ENCODE measurements at regions not wholly inside any gene's neighbourhood (a gene's known extent, or its start where the extent isn't known, plus 50 kb on each side); places are given as distances from the start of the nearest gene placed in this dataset.

- TF ChIP-seq POLR2A (IDR thresholded peaks at IDR 0.05): no peak
- TF ChIP-seq, protein P1, sequence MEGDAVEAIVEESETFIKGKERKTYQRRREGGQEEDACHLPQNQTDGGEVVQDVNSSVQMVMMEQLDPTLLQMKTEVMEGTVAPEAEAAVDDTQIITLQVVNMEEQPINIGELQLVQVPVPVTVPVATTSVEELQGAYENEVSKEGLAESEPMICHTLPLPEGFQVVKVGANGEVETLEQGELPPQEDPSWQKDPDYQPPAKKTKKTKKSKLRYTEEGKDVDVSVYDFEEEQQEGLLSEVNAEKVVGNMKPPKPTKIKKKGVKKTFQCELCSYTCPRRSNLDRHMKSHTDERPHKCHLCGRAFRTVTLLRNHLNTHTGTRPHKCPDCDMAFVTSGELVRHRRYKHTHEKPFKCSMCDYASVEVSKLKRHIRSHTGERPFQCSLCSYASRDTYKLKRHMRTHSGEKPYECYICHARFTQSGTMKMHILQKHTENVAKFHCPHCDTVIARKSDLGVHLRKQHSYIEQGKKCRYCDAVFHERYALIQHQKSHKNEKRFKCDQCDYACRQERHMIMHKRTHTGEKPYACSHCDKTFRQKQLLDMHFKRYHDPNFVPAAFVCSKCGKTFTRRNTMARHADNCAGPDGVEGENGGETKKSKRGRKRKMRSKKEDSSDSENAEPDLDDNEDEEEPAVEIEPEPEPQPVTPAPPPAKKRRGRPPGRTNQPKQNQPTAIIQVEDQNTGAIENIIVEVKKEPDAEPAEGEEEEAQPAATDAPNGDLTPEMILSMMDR (IDR thresholded peaks at IDR 0.05): no peak
Measured at GRCh38 chr9:129359162-129359811, 181.2 kb upstream of the IER5L start.
